Parathyroid adenoma (tissue), 2 donors: ENCODE measurements at regions not wholly inside any gene's neighbourhood (a gene's known extent, or its start where the extent isn't known, plus 50 kb on each side); places are given as distances from the start of the nearest gene placed in this dataset.

Experiments used
- H2AFZ ChIP-seq: fragments of 300-600 bp; sonication (generic); one replicate; pipeline ENCODE4 v1.7.0; 2017; ENCODE audit warnings: antibody characterized with exemption, mild to moderate bottlenecking
- H3K27ac ChIP-seq: fragments of 300-600 bp; sonication (generic); one replicate; pipeline ENCODE4 v1.7.0; 2017
- H3K27me3 ChIP-seq: fragments of 300-600 bp; sonication (generic); one replicate; pipeline ENCODE4 v1.7.0; 2017; ENCODE audit warnings: low read length; ENCODE audit not compliant: control insufficient read depth, insufficient read depth
- H3K36me3 ChIP-seq: fragments of 300-600 bp; sonication (generic); one replicate; pipeline ENCODE4 v1.7.0; 2017; ENCODE audit warnings: low read length; ENCODE audit not compliant: control insufficient read depth, insufficient read depth
- H3K4me1 ChIP-seq: fragments of 300-600 bp; sonication (generic); one replicate; pipeline ENCODE4 v1.7.0; 2017; ENCODE audit warnings: control low read depth
- H3K4me2 ChIP-seq: fragments of 300-600 bp; sonication (generic); one replicate; pipeline ENCODE4 v1.7.0; 2017; ENCODE audit warnings: low read length
- H3K4me3 ChIP-seq: fragments of 300-600 bp; sonication (generic); one replicate; pipeline ENCODE4 v1.7.0; 2017; ENCODE audit warnings: low read depth, low read length
- H3K79me2 ChIP-seq: fragments of 300-600 bp; sonication (generic); one replicate; pipeline ENCODE4 v1.7.0; 2017; ENCODE audit warnings: control low read depth
- H3K9ac ChIP-seq: fragments of 300-600 bp; sonication (generic); one replicate; pipeline ENCODE4 v1.7.0; 2017; ENCODE audit warnings: mild to moderate bottlenecking
- H3K9me3 ChIP-seq: fragments of 300-600 bp; sonication (generic); one replicate; pipeline ENCODE4 v1.7.0; 2017; ENCODE audit warnings: low read length; ENCODE audit not compliant: control insufficient read depth
- CTCF ChIP-seq: fragments of 300-600 bp; sonication (generic); IDR thresholded peaks from one replicate; pipeline ENCODE4 v1.7.0; 2017; ENCODE audit warnings: antibody characterized with exemption, mild to moderate bottlenecking
- donor health status: primary hyperparathyroidism.

- no peak overlapping the region for H3K27ac ChIP-seq
- no peaks in the 10 kb centered on the region for H3K79me2 ChIP-seq
- H3K4me2 ChIP-seq, result no peak overlapping the region
- H3K36me3 ChIP-seq, result no peaks in the 10 kb centered on the region
- no peaks in the 10 kb centered on the region for H3K4me1 ChIP-seq
- no peak overlapping the region for H3K4me3 ChIP-seq
- TF ChIP-seq CTCF, result no peak
- H3K27me3 ChIP-seq, result no peaks in the 10 kb centered on the region
- no peak overlapping the region for H2AFZ ChIP-seq
- no peak overlapping the region for H3K9ac ChIP-seq
- H3K9me3 ChIP-seq, result no peaks in the 10 kb centered on the region
Observed at GRCh38 chr3:80754969-80755368, 987.2 kb upstream of the ROBO1 start.

GRCh38 chr3:80753021-80753420 lies 985.2 kb upstream of the ROBO1 start:
- Histone ChIP-seq H3K27me3 (no peaks in the 10 kb centered on the region), H3K36me3 (no peaks in the 10 kb centered on the region), H3K4me2 (no peak overlapping the region), H3K27ac (no peak overlapping the region), H3K79me2 (no peaks in the 10 kb centered on the region), H3K9me3 (no peaks in the 10 kb centered on the region), H3K4me3 (no peak overlapping the region), H3K4me1 (no peaks in the 10 kb centered on the region), H2AFZ (no peak overlapping the region), H3K9ac (no peak overlapping the region)
- TF ChIP-seq CTCF, result no peak

GRCh38 chr3:80750637-80751036 lies 982.8 kb upstream of the ROBO1 start:
- Histone ChIP-seq H3K79me2 (no peaks in the 10 kb centered on the region), H3K4me2 (no peak overlapping the region), H3K9ac (no peak overlapping the region), H3K27ac (no peak overlapping the region), H3K36me3 (no peaks in the 10 kb centered on the region), H3K4me1 (no peaks in the 10 kb centered on the region), H3K9me3 (no peaks in the 10 kb centered on the region), H2AFZ (no peak overlapping the region), H3K4me3 (no peak overlapping the region), H3K27me3 (no peaks in the 10 kb centered on the region)
- no peak for TF ChIP-seq CTCF

GRCh38 chr3:80734920-80735319 lies 967.1 kb upstream of the ROBO1 start:
- no peak overlapping the region for H3K4me3 ChIP-seq
- no peaks in the 10 kb centered on the region for H3K9me3 ChIP-seq
- H3K27ac ChIP-seq, result no peak overlapping the region
- no peaks in the 10 kb centered on the region for H3K36me3 ChIP-seq
- H3K27me3 ChIP-seq, result no peaks in the 10 kb centered on the region
- no peak overlapping the region for H2AFZ ChIP-seq
- no peaks in the 10 kb centered on the region for H3K79me2 ChIP-seq
- no peak for TF ChIP-seq CTCF
- H3K9ac ChIP-seq, result no peak overlapping the region
- no peaks in the 10 kb centered on the region for H3K4me1 ChIP-seq
- no peak overlapping the region for H3K4me2 ChIP-seq

- H2AFZ ChIP-seq, result no peak overlapping the region
- no peak for TF ChIP-seq CTCF
- no peaks in the 10 kb centered on the region for H3K9me3 ChIP-seq
- H3K4me3 ChIP-seq, result no peak overlapping the region
- no peaks in the 10 kb centered on the region for H3K79me2 ChIP-seq
- no peak overlapping the region for H3K9ac ChIP-seq
- no peaks in the 10 kb centered on the region for H3K36me3 ChIP-seq
- no peak overlapping the region for H3K4me2 ChIP-seq
- no peak overlapping the region for H3K27ac ChIP-seq
- no peaks in the 10 kb centered on the region for H3K27me3 ChIP-seq
- no peaks in the 10 kb centered on the region for H3K4me1 ChIP-seq
Observed at GRCh38 chr3:80734483-80734882, 966.7 kb upstream of the ROBO1 start.
